Nephron (organoid): ENCODE measurements at regions not wholly inside any gene's neighbourhood (a gene's known extent, or its start where the extent isn't known, plus 50 kb on each side); places are given as distances from the start of the nearest gene placed in this dataset.

Source experiments
- H3K27ac Mint-ChIP-seq, 3 experiments: 2 replicates each; pipeline ENCODE4 v1.8.0; 2020; ENCODE audit warnings: mixed read lengths in 3 of 3, mild to moderate bottlenecking in 2 of 3, moderate library complexity in 1 of 3
- H3K27me3 Mint-ChIP-seq: 2 replicates; pipeline ENCODE4 v1.8.0; 2021; ENCODE audit warnings: low read depth, mild to moderate bottlenecking, moderate library complexity, mixed read lengths
- H3K36me3 Mint-ChIP-seq: 2 replicates; pipeline ENCODE4 v1.8.0; 2020; ENCODE audit warnings: low read depth, mixed read lengths
- H3K4me1 Mint-ChIP-seq: 2 replicates; pipeline ENCODE4 v1.8.0; 2020; ENCODE audit warnings: mixed read lengths
- H3K4me3 Mint-ChIP-seq, 3 experiments: 2 replicates each; pipeline ENCODE4 v1.8.0; 2020; ENCODE audit warnings: mild to moderate bottlenecking in 3 of 3, mixed read lengths in 3 of 3, moderate library complexity in 2 of 3
- H3K9me3 Mint-ChIP-seq: 2 replicates; pipeline ENCODE4 v1.8.0; 2020; ENCODE audit warnings: mixed read lengths
- CTCF ChIP-seq, 3 experiments: fragments of 200-600 bp; sonication (generic); IDR thresholded peaks; one replicate each; pipeline ENCODE4 v1.5.0; 2021; ENCODE audit warnings: antibody characterized with exemption in 3 of 3; ENCODE audit not compliant: unreplicated experiment in 3 of 3

GRCh38 chr4:59175617-59176016 lies 2024.5 kb upstream of the ADGRL3 start:
- Mint-ChIP-seq H3K4me3 (no peak overlapping the region), H3K27ac (no peak overlapping the region), H3K4me1 (no peaks in the 10 kb centered on the region), H3K36me3 (no peaks in the 10 kb centered on the region), H3K27me3 (no peaks in the 10 kb centered on the region), H3K9me3 (no peaks in the 10 kb centered on the region)
- no peak for TF ChIP-seq CTCF (IDR thresholded peaks at IDR 0.05; ENCODE audit: unreplicated experiment in 3 of 3)

DNA sequence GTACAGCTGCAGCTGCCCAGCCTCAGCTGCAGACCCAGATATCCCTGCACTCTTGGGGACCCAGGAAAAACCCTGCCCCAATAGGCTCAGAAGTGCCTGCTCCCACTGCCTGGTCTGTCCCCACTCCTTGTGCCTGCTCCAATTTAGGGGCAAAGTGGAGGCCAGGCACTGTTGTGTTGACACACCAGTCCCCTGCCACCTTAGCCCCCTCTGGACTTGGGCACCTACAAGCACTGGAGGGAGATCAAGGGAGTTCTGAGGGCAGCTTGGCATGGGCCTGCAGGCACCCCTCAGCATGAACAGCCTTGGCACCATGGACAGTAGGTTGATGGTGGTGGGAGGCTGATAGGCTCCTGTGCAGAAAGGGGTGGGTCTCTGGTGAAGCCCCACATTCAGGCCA lies 2020.8 kb upstream of the ADGRL3 start:
- Mint-ChIP-seq H3K27ac (no peak overlapping the region), H3K4me1 (no peaks in the 10 kb centered on the region), H3K27me3 (no peaks in the 10 kb centered on the region), H3K36me3 (no peaks in the 10 kb centered on the region), H3K4me3 (no peak overlapping the region), H3K9me3 (no peaks in the 10 kb centered on the region)
- no peak for TF ChIP-seq CTCF (IDR thresholded peaks at IDR 0.05; ENCODE audit: unreplicated experiment in 3 of 3)

DNA sequence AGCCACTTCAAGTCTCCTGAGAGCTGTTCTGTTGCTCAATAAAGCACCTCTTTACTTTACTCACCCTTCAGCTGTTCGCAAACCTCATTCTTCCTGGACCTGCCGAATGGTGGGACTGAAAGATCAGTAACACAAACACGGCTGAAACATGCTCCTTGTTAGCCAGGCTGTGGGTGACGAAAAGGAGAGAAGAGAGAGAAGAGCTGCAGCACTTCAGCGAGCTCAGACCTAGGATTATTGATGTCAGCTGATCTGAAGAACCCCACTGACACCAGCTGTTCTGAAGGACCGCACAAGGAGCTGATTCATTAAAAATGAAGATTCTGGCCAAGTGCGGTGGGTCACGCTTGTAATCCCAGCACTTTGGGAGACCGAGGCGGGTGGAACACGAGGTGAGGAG lies 2020.0 kb upstream of the ADGRL3 start:
- no peak for TF ChIP-seq CTCF (IDR thresholded peaks at IDR 0.05; ENCODE audit: unreplicated experiment in 3 of 3)
- no peak overlapping the region for H3K4me3 Mint-ChIP-seq
- no peak overlapping the region for H3K27ac Mint-ChIP-seq
- no peaks in the 10 kb centered on the region for H3K27me3 Mint-ChIP-seq
- H3K36me3 Mint-ChIP-seq = no peaks in the 10 kb centered on the region
- no peaks in the 10 kb centered on the region for H3K4me1 Mint-ChIP-seq
- no peaks in the 10 kb centered on the region for H3K9me3 Mint-ChIP-seq

DNA sequence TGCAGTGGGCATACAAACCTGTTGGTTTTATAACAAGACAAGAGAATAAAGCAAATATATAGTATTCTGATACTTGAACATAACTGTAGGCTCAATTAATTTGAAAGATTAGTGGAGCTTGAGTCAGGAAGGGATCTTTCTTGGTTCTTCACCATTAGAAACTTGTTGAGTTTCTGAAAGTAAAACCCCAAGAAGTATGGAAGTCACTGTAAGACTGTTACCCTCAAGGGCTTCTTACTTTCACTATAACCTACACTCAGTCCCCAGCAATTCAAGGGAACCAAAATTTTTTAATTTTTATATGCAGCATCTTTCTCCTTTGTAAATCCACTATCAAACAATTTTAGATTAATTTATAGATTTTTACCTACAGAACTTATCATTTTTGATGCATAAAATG lies 2019.2 kb upstream of the ADGRL3 start:
- Mint-ChIP-seq H3K4me1 (no peaks in the 10 kb centered on the region), H3K27me3 (no peaks in the 10 kb centered on the region), H3K36me3 (no peaks in the 10 kb centered on the region), H3K27ac (no peak overlapping the region), H3K9me3 (no peaks in the 10 kb centered on the region), H3K4me3 (no peak overlapping the region)
- TF ChIP-seq CTCF (IDR thresholded peaks at IDR 0.05; ENCODE audit: unreplicated experiment in 3 of 3) = no peak

GRCh38 chr4:59195839-59196238 lies 2004.3 kb upstream of the ADGRL3 start:
- Mint-ChIP-seq H3K27ac (no peak overlapping the region), H3K4me1 (no peaks in the 10 kb centered on the region), H3K27me3 (peaks cover 3% of the 10 kb centered on the region), H3K36me3 (no peaks in the 10 kb centered on the region), H3K9me3 (no peaks in the 10 kb centered on the region), H3K4me3 (no peak overlapping the region)
- no peak for TF ChIP-seq CTCF (IDR thresholded peaks at IDR 0.05; ENCODE audit: unreplicated experiment in 3 of 3)

- H3K4me1 Mint-ChIP-seq = no peaks in the 10 kb centered on the region
- H3K27me3 Mint-ChIP-seq = no peaks in the 10 kb centered on the region
- H3K27ac Mint-ChIP-seq = no peak overlapping the region
- H3K36me3 Mint-ChIP-seq = peaks cover 4% of the 10 kb centered on the region
- TF ChIP-seq CTCF (IDR thresholded peaks at IDR 0.05; ENCODE audit: unreplicated experiment in 3 of 3) = no peak
- H3K4me3 Mint-ChIP-seq = no peak overlapping the region
- H3K9me3 Mint-ChIP-seq = peaks cover 4% of the 10 kb centered on the region
Observed at GRCh38 chr4:59200992-59201391, 1999.1 kb upstream of the ADGRL3 start.
